Thoracic aorta (tissue), 2 donors: ENCODE measurements at regions not wholly inside any gene's neighbourhood (a gene's known extent, or its start where the extent isn't known, plus 50 kb on each side); places are given as distances from the start of the nearest gene placed in this dataset.

Experiments used
- ATAC-seq: fragments of 150-250 bp; one replicate; pipeline ENCODE4 v1.8.0; 2017; ENCODE audit warnings: low read depth; ENCODE audit not compliant: insufficient number of reproducible peaks, low FRiP score
- DNase-seq: peaks from one replicate; pipeline ENCODE4 v3.0.0-alpha.2; 2020; ENCODE audit warnings: low spot score
- H3K27ac ChIP-seq, 2 donors: fragments of 200-600 bp; sonication (generic); 1 replicate in 1 of 2; 2 replicates in 1 of 2; pipeline ENCODE4 v1.5.1; 2016; ENCODE audit warnings: mild to moderate bottlenecking in 2 of 2, moderate library complexity in 2 of 2
- H3K27me3 ChIP-seq: fragments of 200-600 bp; sonication (generic); replicated peaks from 2 replicates; pipeline ENCODE4 v1.6.0; 2016; ENCODE audit warnings: mild to moderate bottlenecking; ENCODE audit not compliant: insufficient read depth
- H3K36me3 ChIP-seq: fragments of 200-600 bp; sonication (generic); one replicate; pipeline ENCODE4 v1.5.1; 2016
- H3K4me1 ChIP-seq, 2 donors: fragments of 200-600 bp; sonication (generic); 1 replicate in 1 of 2; 2 replicates in 1 of 2; pipeline versions ENCODE4 v1.5.1 to v1.6.0; 2016; ENCODE audit warnings: low read depth in 2 of 2, mild to moderate bottlenecking in 1 of 2; ENCODE audit not compliant: control insufficient read depth in 1 of 2
- H3K4me3 ChIP-seq: fragments of 200-600 bp; sonication (generic); 2 replicates; pipeline ENCODE4 v1.5.1; 2016; ENCODE audit warnings: mild to moderate bottlenecking
- H3K9me3 ChIP-seq: fragments of 200-600 bp; sonication (generic); 2 replicates; pipeline ENCODE4 v1.5.1; 2016
- TF ChIP-seq, protein P1 (sequence below): fragments of 200-600 bp; sonication (generic); IDR thresholded peaks from one replicate; pipeline ENCODE4 v1.5.1; 2019; ENCODE audit warnings: antibody characterized with exemption

DNA sequence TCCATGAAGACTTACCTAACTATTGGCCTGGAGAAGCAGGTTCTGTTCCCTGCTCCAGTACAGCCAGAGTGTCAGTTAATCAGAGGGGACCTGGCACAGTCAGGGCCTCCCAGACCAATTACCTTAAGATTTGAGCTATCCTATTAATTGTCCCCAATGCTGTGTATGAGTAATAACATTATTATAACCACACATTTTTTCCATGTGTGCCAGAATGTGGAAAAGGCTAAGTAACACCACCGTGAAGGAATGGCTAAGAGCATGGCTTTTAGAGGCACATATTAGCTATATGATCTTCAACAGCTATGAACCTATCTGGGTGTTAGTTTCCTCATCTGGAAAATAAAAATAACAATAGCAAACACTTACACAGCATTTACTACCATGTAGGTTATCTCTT is 111.1 kb upstream of the RAP1B start:
- no peak overlapping the region for H3K27ac ChIP-seq
- no peak for DNase-seq

DNA sequence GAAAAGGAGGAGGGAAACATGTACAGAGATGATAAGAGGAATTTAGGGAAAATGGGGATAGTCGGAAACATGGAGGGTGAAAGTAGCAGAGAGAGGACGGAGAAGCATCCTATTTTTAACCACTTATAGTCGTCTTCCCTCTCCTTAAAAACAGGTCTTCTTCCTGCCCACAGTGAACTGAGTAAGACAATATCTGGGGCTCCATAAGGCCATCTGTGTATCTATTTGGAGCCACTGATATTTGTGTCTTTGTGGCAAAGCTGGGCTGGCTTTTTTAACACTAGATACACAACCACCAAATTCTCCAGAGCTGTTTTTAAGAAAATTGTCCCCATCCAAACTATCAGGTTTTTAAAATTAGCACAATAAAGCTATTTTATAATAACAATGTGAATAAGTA is 109.5 kb upstream of the RAP1B start:
- DNase-seq (no peak), ATAC-seq (no peak)
- no peaks in the 10 kb centered on the region for H3K9me3 ChIP-seq
- H3K4me1 ChIP-seq, result peaks cover 8 to 20% of the 10 kb centered on the region in 2 donors
- TF ChIP-seq, protein P1, sequence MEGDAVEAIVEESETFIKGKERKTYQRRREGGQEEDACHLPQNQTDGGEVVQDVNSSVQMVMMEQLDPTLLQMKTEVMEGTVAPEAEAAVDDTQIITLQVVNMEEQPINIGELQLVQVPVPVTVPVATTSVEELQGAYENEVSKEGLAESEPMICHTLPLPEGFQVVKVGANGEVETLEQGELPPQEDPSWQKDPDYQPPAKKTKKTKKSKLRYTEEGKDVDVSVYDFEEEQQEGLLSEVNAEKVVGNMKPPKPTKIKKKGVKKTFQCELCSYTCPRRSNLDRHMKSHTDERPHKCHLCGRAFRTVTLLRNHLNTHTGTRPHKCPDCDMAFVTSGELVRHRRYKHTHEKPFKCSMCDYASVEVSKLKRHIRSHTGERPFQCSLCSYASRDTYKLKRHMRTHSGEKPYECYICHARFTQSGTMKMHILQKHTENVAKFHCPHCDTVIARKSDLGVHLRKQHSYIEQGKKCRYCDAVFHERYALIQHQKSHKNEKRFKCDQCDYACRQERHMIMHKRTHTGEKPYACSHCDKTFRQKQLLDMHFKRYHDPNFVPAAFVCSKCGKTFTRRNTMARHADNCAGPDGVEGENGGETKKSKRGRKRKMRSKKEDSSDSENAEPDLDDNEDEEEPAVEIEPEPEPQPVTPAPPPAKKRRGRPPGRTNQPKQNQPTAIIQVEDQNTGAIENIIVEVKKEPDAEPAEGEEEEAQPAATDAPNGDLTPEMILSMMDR, result no peak
- no peak overlapping the region for H3K27ac ChIP-seq
- no peak overlapping the region for H3K4me3 ChIP-seq
- H3K36me3 ChIP-seq, result no peaks in the 10 kb centered on the region
- H3K27me3 ChIP-seq, result no peaks in the 10 kb centered on the region

More for the DNA sequence above, 111.1 kb upstream of the RAP1B start:
- no peak for ATAC-seq
- no peak overlapping the region for H3K4me3 ChIP-seq
- H3K9me3 ChIP-seq, result no peaks in the 10 kb centered on the region
- TF ChIP-seq, protein P1, result no peak
- no peaks in the 10 kb centered on the region for H3K27me3 ChIP-seq
- no peaks in the 10 kb centered on the region for H3K36me3 ChIP-seq
- peaks cover 12 to 30% of the 10 kb centered on the region in 2 donors for H3K4me1 ChIP-seq

DNA sequence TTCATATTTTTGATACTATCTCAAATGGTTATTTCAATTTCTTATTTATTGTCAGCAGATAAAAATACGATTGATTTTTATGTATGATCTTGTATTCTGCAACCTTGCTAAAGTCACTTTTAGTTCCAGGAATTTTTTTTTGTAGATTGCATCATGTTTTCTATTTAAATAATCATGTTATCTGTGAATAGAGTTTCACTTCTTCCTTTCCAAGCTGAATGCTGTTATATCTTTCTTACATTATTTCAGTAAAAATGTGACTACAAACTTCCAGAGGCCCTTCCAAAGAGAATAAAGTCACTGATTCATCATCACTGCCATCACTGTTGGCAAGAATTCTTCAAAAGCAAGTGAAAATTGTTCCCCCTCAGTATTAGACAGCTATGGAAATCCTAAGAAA is 104.7 kb upstream of the RAP1B start:
- Histone ChIP-seq H3K36me3 (no peaks in the 10 kb centered on the region), H3K27ac (no peak overlapping the region), H3K27me3 (no peaks in the 10 kb centered on the region), H3K9me3 (no peaks in the 10 kb centered on the region), H3K4me3 (no peak overlapping the region), H3K4me1 (no peaks in the 10 kb centered on the region)
- DNase-seq (no peak), ATAC-seq (no peak)
- TF ChIP-seq, protein P1, result no peak

DNA sequence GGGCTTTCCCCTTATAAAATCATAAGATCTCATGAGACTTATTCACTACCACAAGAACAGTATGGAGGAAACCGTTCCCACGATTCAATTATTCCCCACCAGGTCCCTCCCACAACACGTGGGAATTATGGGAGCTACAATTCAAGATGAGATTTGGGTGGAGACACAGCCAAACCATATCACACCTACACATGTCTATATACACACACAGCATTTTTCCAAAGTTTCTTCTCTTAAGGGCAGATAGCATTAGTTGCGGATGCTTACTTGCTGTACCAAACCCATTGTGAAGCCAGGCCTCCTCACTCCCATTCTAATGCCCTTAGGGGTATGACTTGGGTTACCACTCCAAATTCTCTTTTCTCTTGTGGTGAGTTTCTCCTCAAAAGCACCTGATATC is 104.1 kb upstream of the RAP1B start:
- Histone ChIP-seq H3K27ac (no peak overlapping the region), H3K27me3 (no peaks in the 10 kb centered on the region), H3K4me3 (no peak overlapping the region), H3K4me1 (no peaks in the 10 kb centered on the region), H3K36me3 (no peaks in the 10 kb centered on the region), H3K9me3 (no peaks in the 10 kb centered on the region)
- TF ChIP-seq, protein P1, result no peak
- DNase-seq (no peak), ATAC-seq (no peak)

DNA sequence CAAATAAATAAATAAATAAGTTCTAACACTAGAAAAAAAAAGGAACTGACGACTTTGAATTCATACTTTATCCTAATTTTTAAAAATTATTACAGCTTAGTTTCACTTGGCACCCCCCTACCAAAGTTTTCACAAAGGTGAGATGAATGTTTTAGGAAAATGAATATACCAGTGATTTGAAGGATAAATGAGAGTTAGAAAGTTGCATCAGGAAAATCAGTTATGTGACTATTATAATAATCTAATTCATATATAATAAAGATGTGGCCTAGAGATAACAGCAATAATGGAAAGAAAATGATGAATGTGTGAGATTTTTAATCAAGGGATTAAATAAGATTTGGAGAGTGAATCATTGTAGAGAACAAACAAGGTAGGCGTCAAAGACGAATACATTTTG is 103.0 kb upstream of the RAP1B start:
- ATAC-seq (no peak), DNase-seq (no peak)
- H3K27me3 ChIP-seq, result no peaks in the 10 kb centered on the region
- H3K27ac ChIP-seq, result no peak overlapping the region
- TF ChIP-seq, protein P1, result no peak
- no peak overlapping the region for H3K4me3 ChIP-seq
- H3K9me3 ChIP-seq, result no peaks in the 10 kb centered on the region
- no peaks in the 10 kb centered on the region for H3K36me3 ChIP-seq
- H3K4me1 ChIP-seq, result no peaks in the 10 kb centered on the region
